Testis (tissue), 2 donors: ENCODE measurements at regions not wholly inside any gene's neighbourhood (a gene's known extent, or its start where the extent isn't known, plus 50 kb on each side); places are given as distances from the start of the nearest gene placed in this dataset.

Source experiments
- CTCF ChIP-seq, 3 experiments: fragments of 450-650 bp in 2 of 3; fragments of 200-600 bp in 1 of 3; sonication (generic) in 1 of 3; IDR thresholded peaks; one replicate each; pipeline ENCODE4 v1.5.1; 2016 to 2019; ENCODE audit warnings: antibody characterized with exemption in 3 of 3, mild to moderate bottlenecking in 2 of 3, moderate library complexity in 1 of 3
- POLR2A ChIP-seq: fragments of 450-650 bp; IDR thresholded peaks from one replicate; pipeline ENCODE4 v1.6.1; 2017; ENCODE audit warnings: antibody characterized with exemption, mild to moderate bottlenecking, moderate library complexity

DNA sequence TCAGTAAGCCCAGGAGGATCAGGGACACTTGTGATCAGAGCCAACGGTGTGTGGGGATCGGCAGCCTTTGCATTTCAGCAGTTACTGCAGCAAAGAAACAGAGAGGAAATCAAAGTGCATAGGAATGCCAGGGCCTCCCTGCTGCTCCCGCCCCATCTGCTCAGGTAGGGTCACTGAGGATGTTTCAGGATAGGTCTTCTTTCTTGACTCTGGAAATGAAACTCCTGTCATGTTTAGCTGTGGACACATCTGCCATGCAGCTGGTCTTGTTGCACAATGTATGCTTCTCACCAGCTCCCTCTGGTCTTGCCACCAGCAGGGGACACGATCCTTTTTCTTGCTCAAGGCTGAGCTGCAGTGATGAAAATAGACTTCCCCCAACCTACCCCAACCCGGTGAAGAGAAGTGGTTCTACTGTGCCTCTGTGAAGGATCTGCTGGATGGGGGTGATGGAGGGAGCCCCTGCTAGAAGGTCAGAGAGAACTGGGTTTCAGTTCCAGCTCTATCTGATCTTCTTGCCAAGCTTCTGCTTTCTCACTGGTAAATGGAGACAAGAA, 185.2 kb upstream of the KLF4 start:
- TF ChIP-seq CTCF (IDR thresholded peaks at IDR 0.05), result no peak
- TF ChIP-seq POLR2A, result no peak
